NCI-H345 (cell line): ENCODE measurements at regions not wholly inside any gene's neighbourhood (a gene's known extent, or its start where the extent isn't known, plus 50 kb on each side); places are given as distances from the start of the nearest gene placed in this dataset.

Experiments
- DNase-seq: peaks from one replicate; lab custom pipeline; 2025; lab: John Stamatoyannopoulos, UW

DNA sequence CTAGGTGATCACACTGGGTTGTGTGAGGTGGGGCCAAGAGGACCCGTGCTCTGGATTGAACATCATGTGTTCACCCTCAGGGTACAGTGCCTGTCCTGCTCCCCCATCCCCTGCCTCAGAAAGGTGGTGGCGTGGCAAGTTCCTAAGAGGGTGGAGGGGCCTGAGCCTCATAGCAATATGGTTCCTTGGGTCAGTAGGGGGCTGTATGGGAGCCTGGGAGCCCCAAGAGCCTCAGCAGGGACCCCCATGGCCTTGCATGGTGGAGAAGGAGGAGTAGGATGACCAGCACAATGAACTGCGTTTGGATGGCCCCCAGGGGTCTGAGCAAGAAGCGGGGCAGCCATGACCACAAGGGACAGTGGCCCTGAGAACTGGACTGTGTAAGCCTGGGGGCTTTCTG, 89.6 kb upstream of the SHB start:
- DNase-seq = no peak

DNA sequence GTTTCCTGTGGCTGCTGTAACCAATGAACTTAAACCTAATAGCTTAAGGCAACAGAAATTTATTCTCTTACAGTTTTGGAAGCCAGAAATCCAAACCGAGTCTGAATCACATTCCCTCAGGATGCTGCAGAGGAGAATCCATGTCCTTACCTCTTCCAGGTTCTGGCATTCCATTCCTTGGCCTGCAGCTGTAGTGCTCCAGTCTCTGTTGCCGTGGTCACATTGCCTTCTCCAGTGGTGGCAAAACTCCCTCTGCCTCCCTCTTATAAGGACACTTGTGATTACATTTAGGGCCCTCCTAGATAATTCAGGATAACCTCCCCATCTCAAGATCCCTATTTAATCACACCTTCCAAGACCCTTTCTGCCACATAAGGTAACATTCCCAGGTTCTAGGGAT, 88.7 kb upstream of the SHB start:
- no peak for DNase-seq

DNA sequence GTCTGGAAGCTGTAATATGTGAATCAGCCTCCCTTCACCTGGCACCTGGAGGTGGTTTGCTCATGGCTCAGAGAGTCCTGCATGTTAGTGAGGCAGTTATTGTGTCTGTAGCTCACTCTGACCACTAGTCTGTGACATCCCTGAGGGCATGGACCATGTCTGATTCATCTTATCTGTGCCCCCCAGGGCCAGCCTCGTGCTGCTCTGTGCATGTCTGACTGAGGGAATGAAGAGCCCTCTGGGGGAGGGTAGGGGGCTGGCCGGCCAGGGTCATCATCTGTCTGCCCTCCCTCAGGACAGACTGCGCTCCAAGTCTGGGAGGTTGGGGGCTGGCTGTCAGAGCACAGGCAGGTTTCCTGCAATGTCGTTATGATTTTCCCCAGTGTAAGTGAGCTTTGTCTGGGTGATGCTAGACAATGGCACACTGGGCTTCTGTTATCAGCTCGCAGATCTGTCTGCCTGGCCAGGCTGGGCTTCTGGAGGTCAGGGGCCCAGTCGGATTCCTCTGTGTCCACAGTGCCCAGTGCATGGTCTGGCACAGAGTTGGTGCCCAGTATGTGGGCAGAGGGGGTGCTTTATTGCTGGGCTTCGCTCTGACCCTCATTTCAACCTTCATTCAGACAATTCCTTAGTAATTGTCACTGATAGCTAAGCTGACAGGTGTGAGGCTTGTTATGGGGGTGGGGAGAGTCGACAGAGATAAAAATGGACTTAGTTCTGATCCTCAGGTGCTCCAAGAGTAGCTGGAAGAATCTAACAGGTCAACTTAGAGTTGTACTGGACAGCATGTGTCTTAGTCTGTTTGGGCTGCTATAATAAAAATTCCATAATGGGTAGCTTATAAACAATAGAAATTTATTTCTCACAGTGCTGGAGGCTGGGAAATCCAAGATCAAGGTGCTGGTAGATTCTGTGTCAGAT, 85.7 kb upstream of the SHB start:
- DNase-seq = no peak

DNA sequence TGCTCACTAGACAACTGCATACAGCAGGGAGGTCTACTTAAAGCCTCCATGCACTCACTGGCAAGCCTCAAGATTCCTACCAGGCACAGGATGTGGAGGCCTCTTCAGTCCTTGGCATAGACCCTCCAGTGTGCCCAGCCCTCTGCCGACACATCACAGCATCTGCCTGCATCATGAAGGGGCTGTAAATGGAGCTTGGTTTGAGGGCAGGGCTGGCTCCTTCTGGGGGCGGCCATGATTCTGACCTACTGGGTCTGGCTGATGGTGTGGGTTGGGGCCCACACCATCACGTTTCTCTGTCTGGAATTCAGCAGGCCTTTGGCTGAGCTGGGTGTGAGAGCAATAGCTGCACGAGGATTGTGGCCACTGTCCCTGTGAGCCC, 84.9 kb upstream of the SHB start:
- no peak for DNase-seq

DNA sequence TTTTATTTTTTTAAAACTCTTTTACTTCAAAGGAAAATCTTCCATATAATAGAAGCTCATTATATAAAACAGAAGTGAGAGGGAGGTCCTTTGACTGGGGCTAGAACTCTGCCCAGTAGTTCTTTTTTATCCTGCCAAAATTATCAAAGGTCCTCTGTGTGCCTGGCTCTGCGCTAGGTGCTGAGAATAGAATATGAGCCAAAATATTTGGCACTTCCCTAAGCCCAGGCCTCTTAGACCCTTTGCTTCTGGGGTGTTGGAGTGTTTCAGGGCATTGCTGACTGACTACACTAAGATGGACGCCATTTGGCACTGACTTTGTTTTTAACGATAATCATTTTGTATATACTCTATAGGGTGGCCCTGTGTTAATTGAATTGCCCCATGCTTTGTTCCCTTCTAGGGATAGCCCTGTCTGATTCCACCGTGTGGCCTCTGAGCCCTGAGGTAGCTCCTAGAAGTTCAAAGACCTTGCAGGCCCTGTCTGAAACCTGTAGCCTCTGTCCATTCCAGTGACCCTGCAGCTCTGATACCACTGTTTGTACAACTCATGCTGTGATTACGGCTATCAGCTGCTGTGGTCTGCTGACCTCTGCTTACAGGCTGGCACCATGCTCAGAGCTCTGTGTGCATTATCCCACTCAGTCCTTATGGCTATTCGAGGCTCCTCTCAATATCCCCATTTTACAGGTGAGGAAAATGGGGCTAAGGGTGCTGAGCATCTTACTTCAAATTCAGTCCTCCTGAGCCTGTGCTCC, 84.3 kb upstream of the SHB start:
- DNase-seq = no peak

DNA sequence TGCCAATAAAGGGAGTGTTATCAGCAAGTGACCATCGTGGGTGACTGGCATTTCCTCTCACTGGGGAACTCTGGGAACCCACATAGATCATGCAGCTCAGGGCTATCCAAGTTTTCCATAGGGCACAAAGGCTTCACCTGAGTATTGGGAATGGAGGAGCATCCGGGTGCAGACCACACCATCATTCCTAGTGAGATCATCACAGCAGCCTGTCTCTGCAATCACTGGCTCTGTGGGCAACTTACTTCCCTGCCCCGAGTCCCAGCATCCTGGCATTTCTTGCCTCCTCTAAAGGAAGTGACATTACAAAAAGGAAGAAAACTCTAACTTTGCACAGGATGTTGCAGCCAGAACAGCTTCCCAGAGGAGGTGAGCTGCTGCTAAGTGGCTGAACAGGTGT, 80.6 kb upstream of the SHB start:
- no peak for DNase-seq

DNA sequence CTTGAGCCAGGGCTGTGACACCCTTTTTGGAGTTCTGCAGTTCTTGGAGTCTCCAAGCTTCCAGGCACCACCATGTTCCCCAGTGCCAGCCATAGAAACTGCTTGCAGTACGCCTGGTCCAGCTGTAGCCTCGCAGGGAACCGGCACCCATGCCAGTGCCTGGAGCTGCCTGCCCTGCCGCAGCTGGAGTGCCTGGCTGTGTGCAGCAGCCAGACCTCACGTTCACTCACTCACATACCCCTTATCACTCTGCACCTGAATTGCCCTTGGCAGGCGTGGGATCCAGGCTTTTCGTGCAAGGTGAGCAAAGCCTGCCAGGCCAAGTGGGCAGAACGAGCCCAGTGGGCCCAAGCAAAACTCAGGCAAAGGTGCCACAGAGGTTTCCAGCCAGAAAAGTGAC, 77.8 kb upstream of the SHB start:
- no peak for DNase-seq

DNA sequence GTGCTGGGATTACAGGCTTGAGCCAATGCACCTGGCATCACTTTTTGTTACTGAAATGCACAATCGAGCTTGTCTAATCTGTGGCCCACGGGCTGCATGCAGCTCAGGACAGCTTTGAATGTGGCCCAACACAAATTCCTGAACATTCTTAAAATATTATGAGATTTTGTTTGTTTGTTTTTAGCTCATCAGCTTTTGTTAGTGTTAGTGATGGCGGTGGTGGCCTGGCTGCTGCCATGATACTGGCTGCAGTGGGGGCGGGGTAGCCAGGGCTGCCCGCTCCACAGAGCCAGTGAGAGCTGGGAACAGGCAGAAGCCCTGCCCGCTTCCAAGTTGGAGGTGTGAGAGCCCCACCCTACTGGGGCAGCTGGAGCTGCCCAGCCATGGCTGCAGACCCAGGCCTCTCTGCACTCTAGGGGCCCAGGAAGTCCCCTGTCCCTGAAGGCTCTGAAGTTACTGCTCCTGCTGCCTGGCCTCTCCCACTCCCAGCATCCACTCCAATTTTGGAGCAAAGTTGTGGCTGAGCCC, 76.6 kb upstream of the SHB start:
- DNase-seq = no peak

DNA sequence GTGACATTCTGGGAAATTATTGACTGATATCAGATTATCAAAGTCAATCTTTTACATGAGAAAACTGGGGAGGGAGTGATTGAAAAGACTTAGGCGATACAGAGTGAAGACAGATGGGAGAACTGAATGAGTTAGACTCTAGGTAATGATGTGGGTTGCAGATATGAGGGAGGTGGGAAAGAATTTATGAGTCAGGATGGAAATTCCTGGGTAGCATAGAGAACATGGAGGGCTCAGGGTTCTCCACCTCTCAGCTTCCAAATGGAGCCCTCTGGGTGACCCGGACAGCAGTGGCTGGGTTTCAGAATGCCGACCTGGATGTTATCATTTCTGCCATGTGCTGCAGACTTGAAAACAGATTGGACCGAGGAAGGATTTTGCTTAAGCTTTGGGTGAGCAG, 75.4 kb upstream of the SHB start:
- DNase-seq = no peak

DNA sequence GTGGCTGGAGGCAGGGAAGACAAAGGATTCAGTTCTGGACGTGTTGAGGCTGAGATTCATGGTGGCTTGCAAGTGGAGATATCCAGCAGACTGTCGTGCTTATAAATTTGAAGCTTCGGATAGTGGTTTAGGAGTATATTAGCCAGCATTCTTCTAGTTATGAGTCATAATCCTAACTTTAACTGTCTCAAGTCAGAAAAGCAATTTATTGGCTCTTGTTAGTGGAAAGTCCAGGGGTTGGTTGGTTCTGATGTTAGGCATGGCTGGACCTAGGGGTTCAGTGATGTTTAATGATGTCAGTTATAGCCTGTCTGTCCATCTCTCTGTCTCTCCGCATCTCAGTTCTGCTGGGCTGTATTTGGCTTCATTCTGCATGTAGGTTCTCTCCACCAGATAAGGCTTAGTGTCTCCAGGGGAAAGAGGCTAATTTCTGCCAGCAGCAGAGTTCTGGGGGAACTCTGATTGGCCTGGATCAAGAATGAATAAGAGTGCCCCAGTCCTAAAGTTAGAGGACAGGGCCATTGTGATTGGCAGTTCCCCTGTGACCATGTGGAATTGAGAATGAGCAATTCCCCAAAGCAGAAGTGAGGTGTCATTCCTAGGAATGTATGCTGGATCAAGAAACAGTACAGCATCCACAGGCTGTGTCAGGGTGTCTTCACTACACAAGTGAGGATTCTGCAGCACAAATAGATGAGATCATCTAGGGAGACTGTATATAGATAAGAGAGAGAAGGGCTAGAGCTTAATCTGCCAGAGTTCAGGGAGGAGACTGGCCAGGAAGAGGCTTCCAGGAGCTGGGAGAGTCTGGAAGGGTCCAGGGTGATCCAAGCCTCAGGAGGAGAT, 72.9 kb upstream of the SHB start:
- no peak for DNase-seq

DNA sequence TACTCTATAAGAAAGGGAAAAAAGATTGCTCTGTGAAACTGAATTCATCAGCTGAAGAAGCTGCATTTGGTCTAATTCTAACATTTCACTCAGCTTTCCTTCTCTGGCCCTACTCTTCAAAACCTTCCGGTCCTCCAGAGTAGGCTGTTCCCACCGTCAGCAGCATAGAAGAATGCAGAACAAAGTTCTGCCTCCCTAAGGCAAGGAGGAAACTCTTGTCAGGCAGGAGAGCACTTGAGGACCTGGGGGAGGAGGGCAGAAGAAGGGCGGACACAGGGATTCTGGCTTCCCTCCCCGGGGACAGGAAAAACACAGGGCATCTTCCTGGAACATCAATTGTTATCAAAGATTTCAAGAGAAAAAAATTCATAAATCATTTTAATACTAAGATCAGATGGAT, 69.2 kb upstream of the SHB start:
- DNase-seq = no peak

DNA sequence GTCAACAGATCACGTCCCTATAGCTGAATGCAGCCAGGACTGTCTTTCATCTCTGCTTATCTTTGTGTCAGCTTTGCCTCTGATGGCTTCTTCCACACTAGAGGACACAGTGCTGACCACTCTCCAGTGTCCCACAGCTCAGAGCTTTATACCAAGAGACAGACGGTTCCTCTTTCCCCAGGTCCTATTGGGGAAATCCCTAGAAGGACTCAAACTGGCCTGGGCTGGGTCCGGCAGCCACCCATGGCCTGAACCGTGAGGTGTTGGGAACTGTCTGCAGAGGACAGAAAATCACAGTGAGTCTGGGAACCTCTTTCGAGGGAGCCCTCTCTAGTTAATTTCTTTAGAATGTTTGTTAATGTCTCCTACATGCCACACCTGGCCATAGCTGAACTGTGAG, 68.3 kb upstream of the SHB start:
- DNase-seq = no peak

DNA sequence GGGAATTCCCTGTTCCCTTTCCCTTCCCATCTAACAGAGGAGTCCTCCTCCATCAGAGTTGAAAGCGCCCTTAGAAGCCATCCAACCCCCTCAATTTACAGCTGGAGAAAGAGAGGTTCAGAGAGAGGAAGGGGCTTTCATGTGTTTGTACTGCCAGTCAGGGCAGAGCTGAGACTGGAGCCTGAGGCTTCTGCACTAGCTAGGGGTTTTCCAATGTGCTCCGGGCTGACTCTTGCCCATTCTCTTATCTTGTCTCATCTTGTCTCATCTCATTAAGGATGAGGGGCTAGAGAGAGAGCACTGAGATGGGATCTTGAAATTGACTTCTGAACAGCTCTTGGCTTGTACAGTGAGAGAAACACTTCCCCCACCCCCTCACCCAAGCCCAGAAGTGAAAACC, 67.4 kb upstream of the SHB start:
- no peak for DNase-seq

DNA sequence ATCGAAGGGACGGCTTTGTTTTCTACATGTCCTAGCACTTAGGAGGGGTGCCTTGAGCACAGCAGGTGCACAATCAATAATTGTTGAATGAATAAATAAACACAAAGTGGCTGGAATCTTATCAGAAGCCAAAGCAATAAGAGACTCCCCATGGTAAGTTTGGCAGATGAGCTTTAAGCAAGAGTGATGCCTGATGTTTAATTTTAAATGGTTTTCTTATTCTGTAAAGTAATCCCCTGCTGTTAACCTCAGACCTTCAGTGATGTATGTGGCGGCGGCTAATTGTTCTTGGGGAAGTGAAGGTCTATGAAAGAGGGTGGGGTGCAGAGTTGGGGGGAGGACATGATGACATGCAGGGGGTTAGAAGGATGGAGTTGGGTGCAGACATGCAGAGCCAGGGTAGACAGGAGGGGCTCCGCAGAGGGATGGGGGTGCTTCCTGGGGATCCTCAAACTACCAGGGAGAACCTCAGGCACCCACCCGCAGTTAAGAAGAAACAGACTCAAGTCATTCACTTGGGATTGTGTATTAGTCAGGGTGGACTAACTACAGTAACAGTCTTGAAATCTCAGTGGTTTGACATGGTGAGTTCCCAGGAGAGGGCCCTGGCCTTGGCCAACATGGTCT, 65.7 kb upstream of the SHB start:
- peak; percentile 38 for DNase-seq

DNA sequence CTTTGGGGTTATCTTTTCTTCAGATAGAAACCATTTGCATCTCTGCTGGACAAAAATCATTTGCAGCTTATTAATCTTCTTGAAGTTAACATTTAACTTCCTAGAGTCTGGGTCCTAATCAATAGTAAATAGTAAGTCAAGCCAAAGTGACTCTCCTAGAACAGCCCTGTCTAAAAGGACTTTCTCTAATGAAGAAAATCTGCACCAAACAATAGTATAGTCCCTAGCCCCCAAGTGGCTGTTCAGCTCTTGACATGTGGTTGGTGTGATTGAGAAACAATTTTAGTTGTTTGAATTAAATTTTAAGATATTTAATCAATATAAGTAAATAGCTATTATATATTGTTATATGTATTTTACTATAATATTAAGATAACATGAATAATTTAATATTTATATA, 64.6 kb upstream of the SHB start:
- DNase-seq = no peak

DNA sequence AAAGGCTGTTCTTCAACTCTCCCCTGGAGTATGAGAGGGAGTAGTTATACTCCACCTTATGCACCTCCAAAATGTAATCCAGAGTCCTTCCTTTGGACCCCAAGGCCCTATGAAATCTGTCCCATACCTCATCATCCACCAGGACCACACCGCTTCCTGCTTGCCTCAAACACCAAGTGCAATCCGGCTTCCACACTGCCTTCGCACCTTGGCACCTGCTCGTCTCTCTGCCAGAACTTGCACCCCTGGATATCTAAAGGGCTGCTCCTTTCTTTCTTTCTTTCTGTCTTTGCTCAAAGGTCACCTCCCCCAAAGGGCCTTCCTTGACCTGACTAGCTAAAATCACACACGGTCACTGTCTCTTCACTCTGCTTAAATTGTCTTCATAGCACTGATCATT, 63.9 kb upstream of the SHB start:
- no peak for DNase-seq

DNA sequence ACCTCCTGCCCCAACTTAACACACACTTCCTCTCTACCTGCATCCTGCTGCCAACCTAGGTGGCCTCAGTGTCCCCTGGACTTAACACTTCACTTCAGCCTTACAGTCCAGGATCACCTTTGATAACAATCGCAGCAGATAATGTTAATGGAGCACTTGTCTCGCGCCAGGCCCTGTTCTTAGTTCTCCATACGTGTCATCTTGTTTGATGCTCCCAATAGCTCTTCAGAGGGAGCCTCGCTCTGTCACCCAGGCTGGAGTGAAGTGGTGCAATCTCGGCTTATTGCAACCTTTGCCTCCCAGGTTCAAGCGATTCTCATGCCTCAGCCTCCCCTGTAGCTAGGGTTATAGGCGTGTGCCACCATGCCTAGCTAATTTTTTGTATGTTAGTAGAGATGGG, 62.7 kb upstream of the SHB start:
- DNase-seq = no peak

DNA sequence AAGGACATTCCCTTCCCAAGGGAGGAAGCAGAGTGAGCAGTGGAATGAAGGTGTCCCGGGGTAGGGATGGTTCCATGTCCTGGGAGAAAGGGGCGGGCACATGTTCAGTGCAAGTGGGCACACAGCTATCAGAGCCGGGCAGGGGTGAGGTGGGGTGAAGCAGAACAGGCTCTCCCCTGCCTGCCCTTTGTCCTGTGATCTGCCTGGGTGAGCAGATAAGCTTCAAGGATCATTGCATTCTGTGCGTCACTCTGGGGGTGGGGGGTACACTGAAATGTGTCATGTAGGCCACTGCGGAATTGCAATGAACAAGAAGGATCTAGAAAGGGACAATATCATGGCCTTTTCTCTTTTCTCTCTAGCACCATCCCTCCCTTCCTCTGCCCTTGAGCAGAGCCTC, 61.7 kb upstream of the SHB start:
- no peak for DNase-seq

DNA sequence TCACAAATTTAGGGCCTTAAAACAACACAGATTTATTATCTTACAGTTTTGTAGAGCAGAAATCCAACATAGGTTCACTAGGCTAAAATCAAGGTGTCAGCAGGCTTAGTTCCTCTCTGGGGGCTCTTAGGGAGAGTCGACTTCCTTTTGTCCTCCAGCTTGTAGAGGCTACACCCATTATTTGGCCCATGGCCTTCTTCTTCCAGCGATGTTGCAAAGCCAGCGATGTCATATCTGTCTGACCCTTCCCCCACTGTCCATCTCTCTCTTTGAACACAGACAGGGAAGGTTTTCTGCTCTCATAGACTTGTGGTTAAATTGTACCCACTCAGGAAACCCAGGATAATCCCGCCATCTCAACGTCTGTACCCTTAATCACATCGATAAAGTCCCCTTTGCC, 60.3 kb upstream of the SHB start:
- no peak for DNase-seq

DNA sequence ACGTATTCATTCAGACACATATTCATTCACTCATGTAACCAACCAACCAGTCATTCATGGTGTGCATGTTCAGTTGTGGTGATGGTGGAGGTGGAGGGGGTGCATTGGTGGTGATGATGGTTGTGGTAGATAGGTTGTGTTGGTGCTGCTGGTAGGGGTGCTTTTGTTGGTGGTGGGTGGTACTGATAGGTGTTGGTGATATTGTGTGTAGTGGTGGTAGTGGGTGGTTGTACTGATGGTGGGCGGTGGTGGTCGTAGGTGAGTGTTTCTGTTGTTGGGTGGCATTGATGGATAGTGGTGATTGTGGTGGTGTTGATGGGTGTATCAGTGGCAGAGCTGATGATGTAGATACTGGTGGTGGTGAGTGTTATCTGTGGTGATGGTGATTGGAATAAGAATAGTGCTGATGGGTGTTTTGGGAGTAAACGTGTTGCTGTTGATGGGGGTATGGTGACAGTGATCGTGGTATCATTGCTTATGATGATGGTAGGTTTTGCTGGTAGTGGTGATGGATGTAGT, 59.8 kb upstream of the SHB start:
- no peak for DNase-seq

DNA sequence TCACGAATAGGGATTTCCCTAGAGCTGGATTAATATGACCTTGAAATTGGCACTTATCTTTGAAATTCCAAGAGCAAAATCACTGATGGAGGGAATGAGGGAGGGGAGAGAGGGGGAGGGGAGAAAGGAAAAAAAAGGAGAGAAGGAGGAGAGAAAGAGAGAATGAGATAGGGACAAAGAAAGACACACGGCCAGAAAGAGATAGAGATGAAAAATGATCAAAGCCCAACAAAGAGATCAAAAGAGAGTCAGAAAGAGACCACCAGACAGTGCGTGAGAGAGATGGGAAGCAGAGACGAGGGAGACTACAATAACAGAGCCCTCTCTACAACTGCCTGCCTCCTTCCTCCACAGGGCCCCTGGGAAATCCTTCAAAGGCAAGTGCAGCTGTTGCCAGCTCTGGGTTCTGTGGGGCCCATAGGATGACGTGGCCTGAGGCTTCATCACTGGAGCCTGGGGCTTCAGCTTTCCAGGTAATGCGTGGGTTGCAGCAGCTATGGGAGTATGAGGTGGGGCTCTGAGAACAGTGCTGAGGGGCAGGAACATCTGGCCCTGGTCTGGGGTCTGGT, 58.3 kb upstream of the SHB start:
- peak; percentile 11 for DNase-seq
